H1 (cell line): ENCODE measurements at regions not wholly inside any gene's neighbourhood (a gene's known extent, or its start where the extent isn't known, plus 50 kb on each side); places are given as distances from the start of the nearest gene placed in this dataset.

ENCODE experiments used
- ATF3 ChIP-seq: IDR thresholded peaks from 2 replicates; pipeline ENCODE4 v1.6.1; 2011; ENCODE audit warnings: low read depth, mild to moderate bottlenecking, low read length; ENCODE audit not compliant: insufficient read depth
- CBX8 ChIP-seq: fragments of 300-800, 300-1000 bp; sonication (generic); IDR thresholded peaks from 2 replicates; pipeline ENCODE4 v1.7.1; 2016; ENCODE audit warnings: low read depth, low read length, borderline replicate concordance
- CHD1 ChIP-seq: IDR thresholded peaks from 2 replicates; pipeline ENCODE4 v1.6.1; 2012; ENCODE audit warnings: low read depth, low read length, improper control_type of control experiment
- SP4 ChIP-seq: IDR thresholded peaks from 2 replicates; pipeline ENCODE4 v1.6.1; 2012; ENCODE audit warnings: low read length, inconsistent platforms
- SUZ12 ChIP-seq: fragments of 200-600 bp; sonication (generic); IDR thresholded peaks from 2 replicates; pipeline ENCODE4 v1.6.1; 2012; ENCODE audit warnings: mild to moderate bottlenecking, inconsistent platforms, low read length, moderate library complexity, mixed read lengths

DNA sequence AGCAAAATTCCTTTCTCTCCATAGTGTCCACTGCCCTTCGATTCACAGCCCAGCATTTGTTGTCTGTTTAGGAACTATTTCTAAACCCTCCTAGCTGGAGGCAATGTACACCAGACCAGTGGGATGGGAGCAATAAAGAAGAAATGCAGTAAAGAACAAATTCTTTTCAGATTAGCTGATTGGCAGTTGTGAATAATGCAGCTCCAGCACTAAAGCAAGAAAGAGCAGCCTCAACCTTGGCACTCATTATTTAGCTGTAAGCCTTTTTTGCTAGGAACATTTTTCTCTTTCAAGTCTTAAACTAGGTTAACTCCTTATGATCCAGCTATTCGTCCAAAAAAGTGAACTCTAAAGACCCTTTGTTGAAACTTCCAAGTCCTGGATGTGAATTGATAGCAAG, 580.5 kb upstream of the STXBP6 start (continued):
- TF ChIP-seq CBX8 (no peak), SUZ12 (no peak), ATF3 (no peak), SP4 (no peak), CHD1 (no peak)
